CD4-positive, alpha-beta T cell treated with Interleukin-21 for 1 hour (primary cell): ENCODE measurements at regions not wholly inside any gene's neighbourhood (a gene's known extent, or its start where the extent isn't known, plus 50 kb on each side); places are given as distances from the start of the nearest gene placed in this dataset.
"Not testable (repeated sequence)": the region's sequence is repeated elsewhere in the genome, so short reads cannot be mapped to it uniquely, and the experiment has no call there.

ENCODE experiments used
- DNase-seq: peaks from one replicate; pipeline ENCODE4 v3.0.0-alpha.2; 2020

DNA sequence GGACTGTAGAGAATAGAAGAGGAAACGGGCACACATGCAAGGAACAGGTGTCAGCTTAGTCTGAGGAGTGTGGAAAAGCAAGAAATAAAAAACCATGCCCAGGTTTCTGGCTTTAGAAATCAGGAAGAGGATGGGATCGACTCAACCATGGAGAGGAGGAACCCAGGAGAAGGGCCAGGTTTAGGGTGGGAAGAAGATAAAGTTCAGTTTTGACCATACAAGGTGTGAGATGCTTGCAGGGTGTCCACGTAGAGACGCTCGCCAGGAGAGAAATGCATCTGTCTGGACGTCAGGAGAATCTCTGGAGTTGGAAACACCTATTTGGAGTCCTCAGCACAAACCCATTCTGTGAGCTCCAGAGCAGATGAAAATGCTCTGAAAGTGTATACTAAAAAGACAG, 275.1 kb downstream of the CYRIA start:
- no peak for DNase-seq

DNA sequence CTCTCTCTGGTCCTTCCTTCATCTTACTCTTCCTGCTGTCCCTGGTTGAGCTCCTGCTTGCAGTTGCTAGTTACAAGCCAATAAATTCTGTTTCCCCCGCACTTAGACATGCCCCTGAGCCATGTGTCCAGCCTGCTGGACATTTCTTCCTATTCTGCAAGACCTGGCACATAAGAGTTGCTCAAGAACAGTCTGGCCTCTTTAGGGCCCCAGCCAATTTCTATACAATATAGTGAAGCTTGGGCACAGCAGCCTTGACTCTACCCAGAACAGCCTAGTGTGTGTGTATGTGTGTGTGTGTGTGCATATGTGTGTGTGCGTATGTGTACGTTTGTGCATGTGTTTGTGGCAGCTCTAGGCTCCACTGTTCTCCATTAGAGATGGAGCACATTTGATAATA, 276.0 kb downstream of the CYRIA start:
- DNase-seq: no peak

DNA sequence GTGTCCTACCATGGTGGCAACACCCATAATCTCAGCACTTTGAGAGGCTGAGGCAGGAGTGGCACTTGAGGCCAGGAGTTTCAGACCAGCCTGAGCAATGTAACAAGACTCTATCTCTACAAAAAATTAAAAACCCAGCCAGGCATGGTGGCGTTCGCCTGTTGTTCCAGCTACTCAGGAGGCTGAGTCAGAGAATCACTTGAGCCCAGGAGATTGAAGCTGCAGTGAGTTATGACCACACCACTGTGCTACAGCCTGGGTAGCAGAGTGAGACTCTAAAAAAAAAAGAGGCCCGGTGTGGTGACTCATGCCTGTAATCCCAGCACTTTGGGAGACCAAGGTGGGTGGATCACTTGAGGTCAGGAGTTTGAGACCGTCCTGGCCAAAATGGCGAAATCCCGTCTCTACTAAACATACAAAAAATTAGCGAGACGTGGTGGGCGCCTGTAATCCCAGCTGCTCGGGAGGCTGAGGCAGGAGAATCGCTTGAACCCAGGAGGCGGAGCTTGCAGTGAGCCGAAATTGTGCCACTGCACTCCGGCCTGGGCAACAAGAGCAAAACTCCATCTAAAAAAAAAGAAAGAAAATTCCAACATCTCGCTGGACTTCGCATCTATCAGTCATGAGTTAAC, 277.3 kb downstream of the CYRIA start:
- DNase-seq: not testable (repeated sequence)

DNA sequence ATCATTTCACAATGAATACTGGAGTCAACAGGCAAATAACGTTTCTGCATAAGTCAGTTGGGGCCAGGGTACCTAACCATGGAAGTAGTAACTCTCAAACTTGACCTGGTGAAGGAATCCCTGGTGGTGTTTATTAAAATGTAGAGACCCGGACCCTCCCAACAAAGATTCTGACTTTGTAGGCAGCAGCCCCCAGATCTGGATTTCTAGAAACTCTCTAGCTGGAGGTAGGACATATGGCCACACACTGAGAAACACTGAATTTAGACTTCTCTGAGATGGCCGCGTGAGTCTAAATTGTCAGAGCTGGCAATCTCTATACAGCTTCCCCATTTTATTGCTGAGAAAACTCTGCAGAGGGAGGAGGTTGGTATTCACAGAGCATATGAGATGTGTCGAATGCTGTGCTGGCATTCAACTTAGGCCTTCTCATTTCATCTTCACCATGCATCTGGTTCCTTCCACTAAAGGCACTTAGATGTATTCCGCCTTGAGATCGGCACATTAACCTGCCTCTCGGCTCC, 278.1 kb downstream of the CYRIA start:
- no peak for DNase-seq

DNA sequence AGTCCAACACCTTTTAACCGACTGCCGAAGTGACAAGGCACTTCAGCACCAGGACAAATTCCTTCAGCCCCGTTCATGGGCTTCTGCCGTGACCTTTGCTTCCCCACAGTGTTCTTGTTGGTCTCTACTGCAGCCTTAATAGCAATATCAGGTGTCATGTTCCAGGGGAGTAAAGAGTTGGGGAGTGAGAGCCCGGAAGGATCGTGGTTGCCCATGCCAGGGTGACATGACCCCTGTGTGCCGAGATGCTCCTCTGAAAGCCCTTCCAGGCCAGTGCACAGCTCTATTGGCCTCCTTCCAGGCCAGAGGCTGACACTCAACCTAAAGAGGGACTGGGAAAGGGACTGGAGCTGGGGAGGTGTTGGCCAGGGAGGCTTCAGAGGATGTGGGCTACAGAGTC, 279.2 kb downstream of the CYRIA start:
- no peak for DNase-seq

DNA sequence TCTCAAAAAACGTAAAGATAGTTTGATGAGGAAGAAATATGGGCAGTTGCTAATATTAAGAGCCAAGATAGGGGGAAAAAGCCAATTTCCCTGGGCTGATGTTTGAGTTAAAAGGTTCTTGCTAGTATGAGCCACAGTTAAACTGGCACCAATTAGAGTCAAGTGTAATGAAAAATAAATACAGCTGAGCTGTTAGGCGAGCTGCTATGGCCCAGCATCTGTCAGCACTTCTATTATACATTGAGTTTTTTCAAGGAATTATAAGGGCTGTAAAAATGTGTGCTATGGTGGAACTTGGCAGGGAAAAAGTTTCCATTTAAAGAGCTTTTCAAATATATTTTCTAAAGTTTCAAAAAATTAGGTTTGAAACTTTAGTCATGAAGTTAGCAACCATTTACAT, 279.6 kb downstream of the CYRIA start:
- no peak for DNase-seq

DNA sequence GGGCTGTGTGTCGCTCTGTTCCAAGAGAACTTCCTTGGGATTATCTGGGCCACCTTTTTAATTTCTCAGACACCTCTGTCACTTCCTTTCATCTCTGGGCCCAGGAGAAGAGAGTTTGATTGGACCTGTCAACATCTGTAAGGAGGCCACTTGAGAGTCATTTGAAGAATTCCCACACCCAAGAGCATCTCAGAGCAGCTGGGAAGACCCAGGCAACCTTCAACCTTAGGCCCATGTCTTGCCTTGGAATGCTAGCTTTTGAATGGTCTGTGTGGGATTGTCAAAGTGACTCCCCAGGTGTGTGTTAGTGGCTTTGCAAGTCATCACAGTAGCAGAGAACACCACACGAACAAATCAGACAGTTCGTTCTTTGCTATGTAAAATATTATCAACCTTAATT, 280.3 kb downstream of the CYRIA start:
- DNase-seq: no peak

DNA sequence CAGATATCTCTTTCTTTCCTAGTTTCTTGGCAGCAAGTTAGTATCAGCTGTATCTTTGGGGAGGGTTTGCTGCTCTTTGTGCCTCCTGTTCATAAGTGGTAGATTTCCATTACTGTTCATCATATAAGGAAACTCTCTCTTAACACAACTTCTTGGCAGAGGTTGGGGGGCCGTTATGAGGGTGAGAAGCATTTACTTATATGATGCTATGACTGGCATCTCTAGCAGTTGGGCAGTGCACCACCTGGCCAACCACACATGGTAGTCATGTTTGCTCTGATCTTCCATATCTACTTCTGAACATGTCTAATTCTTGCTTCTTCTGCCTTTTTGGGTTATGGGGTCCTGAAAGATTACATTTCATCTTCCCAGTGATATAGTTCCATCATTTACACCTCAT, 282.2 kb downstream of the CYRIA start:
- DNase-seq: no peak

DNA sequence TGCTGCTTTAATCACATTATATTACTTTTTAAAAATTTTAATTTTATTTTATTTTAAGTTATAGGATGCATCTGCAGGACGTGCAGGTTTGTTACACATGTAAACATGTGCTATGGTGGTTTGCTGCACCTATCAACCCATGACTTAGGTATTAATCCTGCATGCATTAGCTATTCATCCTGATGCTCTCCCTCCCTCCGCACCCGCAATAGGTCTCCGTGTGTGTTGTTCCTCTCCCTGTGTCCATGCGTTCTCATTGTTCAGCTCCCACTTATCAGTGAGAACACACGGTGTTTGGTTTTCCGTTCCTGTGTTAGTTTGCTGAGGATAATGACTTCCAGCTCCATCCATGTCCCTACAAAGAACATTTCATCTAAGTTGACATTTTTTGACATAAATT, 283.2 kb downstream of the CYRIA start:
- no peak for DNase-seq

DNA sequence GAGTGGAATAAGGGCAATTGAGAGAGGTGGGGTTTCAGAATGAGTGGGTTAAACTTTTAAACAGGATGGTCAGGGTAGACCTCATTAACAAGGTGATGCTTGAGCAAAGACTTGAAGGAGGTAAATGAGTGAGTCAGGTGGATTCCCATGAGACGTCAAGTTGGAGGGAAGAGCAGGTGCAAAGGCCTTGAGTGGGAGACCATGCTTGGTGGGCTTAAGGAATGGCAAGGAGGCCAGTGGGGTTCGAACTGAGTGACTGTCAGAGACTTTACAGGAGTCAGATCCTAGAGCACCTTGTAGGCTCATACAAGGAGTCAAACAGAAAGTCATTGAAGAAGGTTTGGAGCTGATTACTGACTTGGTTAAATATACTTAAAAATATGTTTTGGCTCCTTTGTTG, 284.1 kb downstream of the CYRIA start:
- DNase-seq: no peak

DNA sequence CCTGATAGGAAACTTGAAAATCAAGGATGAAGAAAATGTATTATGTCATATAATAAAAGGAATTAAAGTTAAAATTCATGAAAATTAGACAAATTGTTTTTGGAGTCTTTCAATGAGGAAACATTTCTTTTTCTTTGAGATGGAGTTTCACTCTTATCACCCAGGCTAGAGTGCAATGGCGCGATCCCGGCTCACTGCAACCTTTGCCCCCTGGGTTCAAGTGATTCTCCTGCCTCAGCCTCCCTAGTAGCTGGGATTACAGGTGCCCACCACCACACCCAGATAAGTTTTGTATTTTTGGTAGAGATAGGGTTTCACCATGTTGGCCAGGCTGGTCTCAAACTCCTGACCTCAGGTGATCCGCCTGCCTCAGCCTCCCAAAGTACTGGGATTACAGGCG, 285.7 kb downstream of the CYRIA start:
- not testable (repeated sequence) for DNase-seq

DNA sequence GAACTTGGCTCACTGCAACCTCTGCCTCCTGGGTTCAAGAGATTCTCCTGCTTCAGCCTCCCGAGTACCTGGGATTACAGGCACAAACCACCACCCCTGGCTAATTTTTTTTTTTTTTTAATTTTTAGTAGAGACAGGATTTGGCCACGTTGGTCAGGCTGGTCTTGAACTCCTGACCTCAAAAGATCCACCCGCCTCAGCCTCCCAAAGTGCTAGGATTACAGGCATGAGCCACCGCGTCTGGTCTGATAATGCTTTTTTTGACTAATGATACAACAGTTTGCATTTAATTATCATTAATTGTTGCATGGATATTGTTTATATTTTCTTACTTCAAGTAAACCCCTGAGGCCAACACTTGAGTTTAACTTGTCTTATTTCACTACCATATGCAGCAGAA, 286.6 kb downstream of the CYRIA start:
- not testable (repeated sequence) for DNase-seq

DNA sequence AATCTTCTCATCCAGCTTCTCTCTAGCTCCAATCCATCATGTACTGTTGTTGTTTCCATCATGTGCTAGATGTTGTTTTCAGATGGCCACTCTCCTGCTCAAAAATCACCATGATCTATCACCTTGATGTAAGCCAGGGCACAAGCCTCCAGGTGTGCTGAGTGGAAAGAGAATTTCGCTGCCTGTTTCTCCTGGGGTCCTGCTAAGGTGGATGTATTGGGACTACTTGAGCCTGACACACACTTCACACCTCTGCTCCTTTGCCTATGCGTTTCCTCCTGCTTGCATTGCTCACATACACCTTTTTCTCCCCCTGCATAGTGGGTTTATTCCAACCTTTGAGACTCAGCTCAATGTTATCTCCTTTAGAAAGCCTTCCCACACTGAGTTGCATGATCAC, 287.6 kb downstream of the CYRIA start:
- DNase-seq: no peak

DNA sequence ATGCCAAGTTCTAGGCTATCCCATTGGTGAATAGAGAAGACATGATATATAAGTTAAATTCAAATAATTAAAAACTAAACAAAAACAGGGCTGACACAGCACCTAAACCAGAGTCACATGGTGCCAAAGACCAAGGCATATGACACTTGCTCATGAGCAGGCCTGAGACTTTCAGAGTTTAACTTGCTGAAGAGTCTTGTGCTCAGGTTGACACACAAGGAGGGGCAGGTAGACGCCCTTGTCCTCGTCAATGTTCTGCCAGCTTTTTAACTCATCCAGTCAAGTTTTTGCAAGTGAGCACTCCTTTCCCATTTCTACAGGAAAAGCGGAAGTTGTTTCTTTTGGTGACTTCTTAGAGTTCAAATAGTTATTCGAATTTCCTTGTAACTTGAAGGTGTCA, 289.7 kb downstream of the CYRIA start:
- no peak for DNase-seq

DNA sequence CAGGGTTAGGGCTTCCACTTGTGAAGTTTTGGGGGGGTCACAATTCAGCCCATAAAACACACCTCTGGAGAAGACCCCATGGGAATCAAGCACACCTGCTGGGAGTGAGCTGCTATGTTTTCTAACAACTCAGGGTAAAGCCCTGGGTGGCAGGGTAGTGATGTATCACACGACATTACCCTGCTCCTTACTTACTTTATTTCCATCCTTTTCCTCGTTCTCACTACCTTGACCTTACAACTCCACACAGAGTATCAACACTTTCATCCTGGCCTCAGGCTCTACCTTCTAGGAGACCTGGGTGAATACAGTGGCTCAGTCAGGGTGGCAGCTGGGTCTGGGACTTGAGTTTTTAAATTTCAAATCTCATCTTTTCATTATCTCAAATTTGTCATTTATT, 290.3 kb downstream of the CYRIA start:
- no peak for DNase-seq

DNA sequence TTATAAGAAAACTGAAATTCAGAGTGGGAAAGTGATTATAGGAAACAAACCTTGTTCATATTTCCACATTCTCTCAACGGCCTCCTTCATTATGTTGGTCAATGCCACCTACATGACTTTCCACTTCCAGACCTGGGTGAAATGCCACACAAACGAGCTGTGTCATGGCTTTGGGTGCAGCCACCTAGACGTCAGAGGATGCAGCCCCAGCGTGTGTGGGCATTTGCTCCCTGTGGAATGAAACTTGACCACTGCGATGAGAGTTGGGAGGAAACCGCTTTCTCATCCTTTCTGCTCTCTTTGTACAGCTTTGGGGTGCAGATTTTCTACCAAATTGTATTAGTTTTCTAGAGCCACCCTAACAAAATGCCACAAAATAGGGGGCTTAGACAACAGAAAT, 291.0 kb downstream of the CYRIA start:
- DNase-seq: no peak

DNA sequence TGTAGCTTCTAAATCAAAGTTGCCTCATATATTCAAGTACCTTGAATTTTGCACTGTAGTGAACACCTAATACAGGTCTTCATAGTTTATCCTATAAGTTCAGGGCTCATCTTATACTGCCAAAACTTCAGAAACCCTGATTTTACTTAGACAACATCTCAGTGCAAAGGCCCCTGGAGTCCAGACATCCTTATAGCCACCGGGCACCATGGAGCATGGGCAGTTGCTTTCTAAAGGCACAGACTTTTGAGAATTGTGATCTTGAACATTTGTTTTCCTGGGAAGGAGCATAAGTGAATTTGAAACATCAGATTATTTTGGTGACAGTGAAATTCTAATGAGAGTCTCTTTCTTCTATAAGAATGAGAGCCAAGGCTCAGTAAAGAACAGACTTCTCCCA, 292.3 kb downstream of the CYRIA start:
- DNase-seq: no peak

DNA sequence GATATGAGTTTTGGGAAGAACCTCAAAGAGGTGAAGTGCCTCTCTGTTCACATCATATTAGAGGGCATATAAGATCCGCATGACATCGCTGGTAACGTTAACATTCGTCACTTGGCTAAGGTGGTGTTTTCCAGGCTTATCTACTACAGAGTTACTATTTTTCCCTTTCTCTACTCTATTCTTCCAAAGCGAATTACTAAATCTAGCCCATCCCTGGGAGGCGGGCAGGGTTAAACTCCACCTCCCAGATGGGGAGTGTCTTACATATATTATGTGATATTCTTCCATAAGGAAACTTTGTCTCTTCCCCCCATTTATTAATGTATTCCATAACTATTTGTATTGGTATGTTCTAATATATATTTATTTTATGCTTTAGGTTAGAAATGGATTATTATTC, 293.9 kb downstream of the CYRIA start:
- no peak for DNase-seq

DNA sequence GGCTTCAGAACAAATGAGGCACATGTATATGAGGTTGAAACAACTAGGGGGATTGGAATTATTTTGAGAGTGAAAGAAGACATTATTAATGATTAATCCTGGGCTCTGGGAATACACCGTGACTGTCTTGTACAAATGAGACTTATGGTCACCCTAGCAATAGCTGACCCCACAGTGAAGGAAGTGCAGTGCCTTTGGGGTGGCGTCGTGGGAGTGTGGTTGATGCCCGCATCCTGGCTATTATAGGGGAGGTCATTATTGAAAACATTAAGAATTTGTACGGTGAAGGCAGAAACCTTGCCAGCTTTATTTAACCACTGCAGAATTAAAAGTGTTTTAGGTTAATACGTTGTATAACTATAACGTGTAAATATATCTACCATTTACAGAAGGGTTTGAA, 296.7 kb downstream of the CYRIA start:
- DNase-seq: no peak

DNA sequence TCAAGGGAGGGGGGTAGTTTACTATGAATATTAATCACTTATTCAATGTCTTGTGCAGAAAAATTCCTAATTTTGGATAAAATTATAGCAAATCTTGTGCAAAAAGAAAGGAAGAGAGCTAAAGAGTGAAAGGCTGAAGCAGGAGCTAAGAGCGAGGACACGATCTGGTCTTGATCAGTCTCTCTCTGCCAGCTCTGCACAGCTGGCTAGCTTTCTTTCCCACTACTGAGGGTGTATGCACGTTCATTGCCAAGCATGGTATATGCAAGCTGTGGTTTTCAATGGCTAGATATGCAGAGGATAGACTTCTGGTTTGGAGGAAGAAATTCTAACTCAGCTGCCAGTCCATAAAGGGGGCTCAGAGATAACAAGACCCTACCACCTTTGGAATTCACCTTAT, 297.3 kb downstream of the CYRIA start:
- no peak for DNase-seq

DNA sequence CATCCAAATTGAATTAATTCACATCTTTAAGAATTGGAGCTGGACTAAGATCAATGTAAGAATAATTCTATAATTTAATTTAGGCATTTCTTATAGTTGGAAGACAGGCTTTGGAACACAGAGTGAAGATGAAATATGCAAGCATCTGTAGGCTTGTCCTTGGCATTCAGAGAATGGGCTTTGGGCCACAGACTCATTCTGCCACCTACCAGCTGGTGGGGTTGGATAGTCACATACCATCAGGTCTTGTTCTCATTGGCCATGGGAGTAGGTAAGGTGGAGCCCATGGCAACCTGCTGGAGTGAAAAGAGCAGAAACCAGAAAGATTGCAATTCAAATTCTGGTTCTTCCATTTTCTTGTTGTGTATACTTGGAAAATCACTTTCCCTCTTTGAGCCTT, 300.3 kb downstream of the CYRIA start:
- no peak for DNase-seq

DNA sequence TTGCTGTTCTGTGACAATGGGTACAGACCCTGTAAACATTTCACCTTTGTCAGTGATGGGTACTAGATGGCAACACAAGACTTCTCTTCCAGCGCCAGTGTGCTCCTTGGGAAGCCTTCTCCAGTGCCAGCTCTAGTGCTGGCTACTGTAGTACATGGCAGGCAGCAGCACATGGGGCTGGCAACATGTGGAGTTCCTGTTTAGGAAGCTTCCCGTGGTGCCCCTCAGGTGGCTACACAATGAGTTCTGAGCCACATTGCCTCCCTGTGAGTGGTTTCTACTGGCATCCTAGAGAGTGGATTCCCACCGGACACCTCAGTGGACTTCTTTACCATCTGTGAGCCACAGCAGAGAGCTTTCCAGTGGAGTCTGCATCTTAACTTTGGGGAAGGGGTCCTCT, 302.1 kb downstream of the CYRIA start:
- DNase-seq: no peak

DNA sequence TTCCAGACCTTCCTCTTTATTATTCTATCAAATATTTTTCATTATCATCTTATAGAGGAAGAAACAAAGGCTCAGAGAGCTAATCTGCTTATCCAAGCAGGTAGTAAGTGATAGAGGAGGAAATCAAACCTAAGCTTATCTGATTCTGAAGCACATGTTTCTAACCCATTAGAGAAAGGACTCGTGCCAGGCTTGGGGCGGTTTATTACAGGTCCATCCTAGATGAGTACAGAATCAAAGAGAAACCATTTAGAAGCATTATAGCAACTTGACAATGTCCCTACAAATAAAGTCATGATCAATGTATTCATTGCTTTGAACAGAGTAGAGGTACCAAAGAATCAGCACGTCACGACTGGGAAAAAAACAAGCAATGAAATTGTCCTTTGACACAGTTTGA, 303.0 kb downstream of the CYRIA start:
- no peak for DNase-seq

DNA sequence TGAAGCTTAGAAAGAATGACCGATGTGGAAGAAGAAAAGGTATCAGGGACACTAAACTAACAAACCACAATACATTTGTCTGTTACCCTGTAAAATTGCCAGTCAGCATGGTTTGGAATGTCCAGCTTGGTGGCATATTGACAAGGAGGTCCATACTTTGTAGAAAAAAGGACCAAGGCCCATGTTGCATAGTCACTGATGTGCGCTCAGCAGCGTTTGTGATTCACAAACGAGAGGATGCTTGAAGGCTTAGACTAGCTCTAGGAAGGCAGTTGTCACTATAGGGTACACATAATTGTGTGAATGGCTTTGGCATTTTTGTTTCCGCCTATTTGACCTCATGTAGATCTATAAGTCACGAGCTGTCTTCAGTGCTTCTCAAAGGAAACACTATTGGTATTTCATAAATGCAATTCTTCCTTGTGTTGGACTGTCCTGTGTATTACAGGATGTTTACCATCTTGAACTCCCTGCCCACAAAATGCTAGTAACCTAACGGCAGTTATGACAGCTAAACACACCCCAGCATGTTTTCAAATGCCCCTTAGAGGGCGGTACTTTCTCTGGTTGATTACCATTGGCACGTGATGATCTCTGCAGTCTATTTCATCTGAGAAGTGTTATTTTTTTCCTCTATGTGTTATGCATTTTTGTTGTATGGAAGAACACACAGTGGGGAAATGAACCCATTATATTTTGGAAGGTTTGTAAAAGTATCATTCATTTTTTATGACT, 304.2 kb downstream of the CYRIA start:
- DNase-seq: no peak

DNA sequence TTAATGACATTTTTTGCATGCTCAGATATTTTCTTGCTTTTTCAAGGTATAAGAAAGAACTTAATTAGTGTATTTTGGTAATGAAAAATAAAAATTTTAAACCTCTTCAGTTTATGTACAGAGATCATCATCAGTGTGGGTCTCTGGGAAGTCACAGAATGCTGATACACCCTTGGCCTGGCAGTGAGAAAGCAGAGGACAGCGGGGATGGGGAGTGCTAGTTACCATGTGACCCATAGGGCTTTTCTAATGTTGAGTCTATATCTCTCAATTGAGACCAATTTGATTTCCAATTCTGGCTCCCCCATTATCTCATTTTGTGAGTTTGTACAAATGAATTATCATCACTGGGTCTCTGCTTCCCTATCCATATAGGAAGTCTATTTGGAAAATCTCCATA, 305.7 kb downstream of the CYRIA start:
- DNase-seq: no peak
